HEK293 (cell line): ENCODE measurements at regions not wholly inside any gene's neighbourhood (a gene's known extent, or its start where the extent isn't known, plus 50 kb on each side); places are given as distances from the start of the nearest gene placed in this dataset.

Source experiments
- CTCF ChIA-PET: fragments of 350-600 bp; formaldehyde crosslinking; extraction: SDS; loops from one replicate; lab custom pipeline; 2021; ENCODE audit warnings: antibody characterized with exemption; lab: Yijun Ruan, JAX
- POLR2A ChIA-PET: fragments of 300-600 bp; formaldehyde crosslinking; extraction: SDS; loops from one replicate; lab custom pipeline; 2020; ENCODE audit warnings: antibody characterized with exemption, inconsistent platforms; lab: Yijun Ruan, JAX
- H3K27ac ChIP-seq: fragments of 200-500 bp; sonication (Bioruptor generic); 2 replicates; pipeline ENCODE4 v1.5.1; 2014; ENCODE audit warnings: low read depth, low read length, control low read depth, inconsistent platforms; ENCODE audit errors: extremely low read depth
- H3K36me3 ChIP-seq, 2 experiments: fragments of 200-500 bp in 1 of 2; sonication (Bioruptor generic) in 1 of 2; 1 replicate in 1 of 2; 2 replicates in 1 of 2; pipeline ENCODE4 v1.5.1; 2014 to 2017; ENCODE audit warnings: inconsistent platforms in 2 of 2, low read length in 2 of 2; ENCODE audit not compliant: control insufficient read depth in 2 of 2, insufficient read depth in 1 of 2
- H3K4me1 ChIP-seq: fragments of 200-500 bp; sonication (Bioruptor generic); 2 replicates; pipeline ENCODE4 v1.5.1; 2014; ENCODE audit warnings: mild to moderate bottlenecking, low read length, inconsistent platforms; ENCODE audit not compliant: control insufficient read depth, insufficient read depth
- H3K4me3 ChIP-seq: 2 replicates; pipeline ENCODE4 v1.5.1; 2011; ENCODE audit warnings: low read depth, mild to moderate bottlenecking, control low read depth, low read length, moderate library complexity
- H3K9me3 ChIP-seq: fragments of 200-500 bp; sonication (Bioruptor generic); 2 replicates; pipeline ENCODE4 v1.5.1; 2014; ENCODE audit warnings: low read depth, low read length, inconsistent platforms; ENCODE audit not compliant: control insufficient read depth, insufficient read depth
- BCL11B ChIP-seq: fragments of 450-650 bp; formaldehyde crosslinking; IDR thresholded peaks from 2 replicates; pipeline ENCODE4 v1.5.1; 2016; ENCODE audit warnings: low read depth, missing biosample characterization, missing genetic modification characterization
- HOXC10 ChIP-seq: sonication (generic); formaldehyde crosslinking; IDR thresholded peaks from 2 replicates; pipeline ENCODE4 v1.8.1; 2023; ENCODE audit warnings: mild to moderate bottlenecking, missing genetic modification reagents
- HOXD13 ChIP-seq: sonication (generic); formaldehyde crosslinking; IDR thresholded peaks from 2 replicates; pipeline ENCODE4 v1.8.0; 2022; ENCODE audit warnings: missing genetic modification reagents, borderline replicate concordance
- KLF10 ChIP-seq: fragments of 450-650 bp; IDR thresholded peaks from 2 replicates; pipeline ENCODE4 v1.5.1; 2018; ENCODE audit warnings: missing biosample characterization, mild to moderate bottlenecking, missing genetic modification characterization
- PBX3 ChIP-seq: sonication (generic); formaldehyde crosslinking; IDR thresholded peaks from 2 replicates; pipeline ENCODE4 v1.8.1; 2022; ENCODE audit warnings: mild to moderate bottlenecking, moderate library complexity, missing genetic modification reagents
- PRDM2 ChIP-seq: fragments of 450-650 bp; formaldehyde crosslinking; IDR thresholded peaks from 2 replicates; pipeline ENCODE4 v1.5.1; 2016; ENCODE audit warnings: missing biosample characterization, missing genetic modification characterization, borderline replicate concordance
- REPIN1 ChIP-seq: fragments of 450-650 bp; formaldehyde crosslinking; IDR thresholded peaks from 2 replicates; pipeline ENCODE4 v1.5.1; 2017; ENCODE audit warnings: missing biosample characterization, missing genetic modification characterization, low read depth
- SCRT1 ChIP-seq: fragments of 450-650 bp; formaldehyde crosslinking; IDR thresholded peaks from 2 replicates; pipeline ENCODE4 v1.5.1; 2016; ENCODE audit warnings: missing biosample characterization, missing genetic modification characterization, borderline replicate concordance
- TSHZ1 ChIP-seq: fragments of 450-650 bp; formaldehyde crosslinking; IDR thresholded peaks from 2 replicates; pipeline ENCODE4 v1.5.1; 2016; ENCODE audit warnings: missing biosample characterization, missing genetic modification characterization, borderline replicate concordance
- ZBTB7A ChIP-seq: fragments of 450-650 bp; formaldehyde crosslinking; IDR thresholded peaks from 2 replicates; pipeline ENCODE4 v1.5.1; 2016; ENCODE audit warnings: low read depth, missing biosample characterization, missing genetic modification characterization
- ZFP41 ChIP-seq: fragments of 450-650 bp; formaldehyde crosslinking; IDR thresholded peaks from 2 replicates; pipeline ENCODE4 v1.5.1; 2016; ENCODE audit warnings: missing biosample characterization, missing genetic modification characterization, borderline replicate concordance
- ZNF211 ChIP-seq: fragments of 450-650 bp; formaldehyde crosslinking; IDR thresholded peaks from 2 replicates; pipeline ENCODE4 v1.5.1; 2016; ENCODE audit warnings: low read depth, missing biosample characterization, missing genetic modification characterization
- ZNF274 ChIP-seq, 2 experiments: fragments of 200-500 bp in 1 of 2; fragments of 450-650 bp in 1 of 2; sonication (Bioruptor generic) in 1 of 2; formaldehyde crosslinking in 1 of 2; IDR thresholded peaks; 2 replicates each; pipeline versions ENCODE4 v1.5.1 to v1.6.1; 2014 to 2016; ENCODE audit warnings: borderline replicate concordance in 1 of 2, inconsistent platforms in 1 of 2, low read length in 1 of 2, missing biosample characterization in 1 of 2, missing genetic modification characterization in 1 of 2
- ZNF391 ChIP-seq: fragments of 450-650 bp; formaldehyde crosslinking; IDR thresholded peaks from 2 replicates; pipeline ENCODE4 v1.5.1; 2016; ENCODE audit warnings: low read depth, missing biosample characterization, missing genetic modification characterization, borderline replicate concordance
- ZNF426 ChIP-seq: fragments of 450-650 bp; formaldehyde crosslinking; IDR thresholded peaks from 2 replicates; pipeline ENCODE4 v1.5.1; 2017; ENCODE audit warnings: missing biosample characterization, missing genetic modification characterization, mild to moderate bottlenecking, inconsistent platforms, moderate library complexity
- ZNF48 ChIP-seq: fragments of 450-650 bp; formaldehyde crosslinking; IDR thresholded peaks from 2 replicates; pipeline ENCODE4 v1.5.1; 2016; ENCODE audit warnings: missing biosample characterization, missing genetic modification characterization
- ZNF501 ChIP-seq: fragments of 450-650 bp; formaldehyde crosslinking; IDR thresholded peaks from 2 replicates; pipeline ENCODE4 v1.5.1; 2016; ENCODE audit warnings: missing biosample characterization, missing genetic modification characterization
- ZNF549 ChIP-seq: fragments of 450-650 bp; IDR thresholded peaks from 2 replicates; pipeline ENCODE4 v1.5.1; 2018; ENCODE audit warnings: missing biosample characterization, missing genetic modification characterization, mild to moderate bottlenecking, inconsistent platforms, moderate library complexity
- ZNF624 ChIP-seq: fragments of 450-650 bp; formaldehyde crosslinking; IDR thresholded peaks from 2 replicates; pipeline ENCODE4 v1.5.1; 2017; ENCODE audit warnings: missing biosample characterization, missing genetic modification characterization
- ZNF704 ChIP-seq: fragments of 450-650 bp; formaldehyde crosslinking; IDR thresholded peaks from 2 replicates; pipeline ENCODE4 v1.5.1; 2016; ENCODE audit warnings: missing biosample characterization, missing genetic modification characterization
- ZNF777 ChIP-seq: fragments of 450-650 bp; formaldehyde crosslinking; IDR thresholded peaks from 2 replicates; pipeline ENCODE4 v1.5.1; 2017; ENCODE audit warnings: missing biosample characterization, missing genetic modification characterization, borderline replicate concordance
- ZNF837 ChIP-seq: fragments of 450-650 bp; formaldehyde crosslinking; IDR thresholded peaks from 2 replicates; pipeline ENCODE4 v1.5.1; 2016; ENCODE audit warnings: missing biosample characterization, missing genetic modification characterization
- ZSCAN30 ChIP-seq: fragments of 450-650 bp; IDR thresholded peaks from 2 replicates; pipeline ENCODE4 v1.5.1; 2018; ENCODE audit warnings: missing biosample characterization, mild to moderate bottlenecking, missing genetic modification characterization, moderate library complexity

GRCh38 chr6:43862925-43863324 is 92.9 kb downstream of the VEGFA start:
- ChIA-PET CTCF (no interaction called here), POLR2A (no interaction called here)
- Histone ChIP-seq H3K4me1 (no peaks in the 10 kb centered on the region), H3K36me3 (no peaks in the 10 kb centered on the region), H3K27ac (no peak overlapping the region), H3K9me3 (no peaks in the 10 kb centered on the region), H3K4me3 (no peak overlapping the region)
- TF ChIP-seq ZNF777 (tag by site-specific recombination) (no peak), ZNF549 (tag by site-specific recombination) (no peak), ZNF391 (no peak), BCL11B (tag by site-specific recombination) (no peak), PBX3 (no peak), ZNF426 (tag by site-specific recombination) (no peak), HOXD13 (CRISPR knock-in tag) (no peak), SCRT1 (tag by site-specific recombination) (no peak), PRDM2 (no peak), ZNF501 (tag by site-specific recombination) (no peak), ZNF274 (IDR thresholded peaks at IDR 0.05; ENCODE audit: low read length) (no peak), ZNF274 (tag by site-specific recombination; IDR thresholded peaks at IDR 0.05; ENCODE audit: borderline replicate concordance) (no peak)

GRCh38 chr6:43861212-43861894 is 91.3 kb downstream of the VEGFA start:
- TF ChIP-seq TSHZ1 (tag by site-specific recombination) (no peak), ZNF837 (tag by site-specific recombination) (no peak), ZNF48 (no peak), ZSCAN30 (no peak), ZBTB7A (tag by site-specific recombination) (no peak), ZNF211 (no peak), ZNF624 (tag by site-specific recombination) (no peak), HOXC10 (CRISPR knock-in tag) (no peak), REPIN1 (no peak), KLF10 (tag by site-specific recombination) (no peak), ZFP41 (tag by site-specific recombination) (no peak), ZNF704 (tag by site-specific recombination) (no peak)
- Histone ChIP-seq H3K27ac (no peak overlapping the region), H3K4me1 (no peaks in the 10 kb centered on the region), H3K4me3 (no peak overlapping the region), H3K36me3 (no peaks in the 10 kb centered on the region), H3K9me3 (no peaks in the 10 kb centered on the region)
- CTCF ChIA-PET, result interaction anchor here (0.6 to 1.0 kb wide), 3 partner anchors 14 to 411 kb away, joined by 3 to 5 read pairs (median 4); no protein-coding TSS in a partner anchor
- POLR2A ChIA-PET, result interaction anchor here (1.4 to 1.5 kb wide), 2 partner anchors 91 to 232 kb away, joined by 3 to 8 read pairs; partner anchors contain the start of genes GTPBP2 and VEGFA
